ENCODE measurements at regions not wholly inside any gene's neighbourhood (a gene's known extent, or its start where the extent isn't known, plus 50 kb on each side); places are given as distances from the start of the nearest gene placed in this dataset.

DNA sequence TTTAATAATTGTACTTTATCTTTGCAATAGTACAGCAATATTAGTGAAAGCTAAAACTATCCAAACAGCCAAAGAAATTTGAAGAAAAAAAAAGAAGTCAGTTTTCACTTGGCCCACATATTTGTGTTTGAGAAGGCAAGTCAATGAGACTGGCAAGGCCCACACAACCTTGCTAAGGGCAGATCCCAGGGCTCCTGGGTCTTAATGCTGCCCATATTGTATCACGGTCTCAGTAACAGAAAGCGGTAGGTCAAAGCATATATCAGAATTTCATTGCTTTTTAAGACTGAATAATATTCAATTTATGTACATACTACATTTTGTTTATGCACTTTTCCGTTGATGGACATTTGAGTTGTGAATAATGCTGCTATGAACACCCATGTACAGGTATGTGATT, 262.0 kb upstream of the TOPAZ1 start:
- ChIA-PET CTCF (no interaction called here), POLR2A (no interaction called here)
- Mint-ChIP-seq H3K4me1 (no peaks in the 10 kb centered on the region), H3K27me3 (peaks cover 30% of the 10 kb centered on the region), H3K9me3 (ENCODE audit: insufficient read depth) (peaks cover 7% of the 10 kb centered on the region), H3K4me3 (no peak overlapping the region), H3K27ac (no peak overlapping the region)
- Histone ChIP-seq H3K36me3 (replicated peaks in 1 of 2; ENCODE audit: control extremely low read depth in 1 of 2, control insufficient read depth in 1 of 2, extremely low read depth in 1 of 2, insufficient read depth in 2 of 2, low read length in 1 of 2) (no peaks in the 10 kb centered on the region), H3K27ac (ENCODE audit: low read length in 2 of 2) (no peak overlapping the region), H3K9ac (ENCODE audit: low read length) (no peak overlapping the region), H2AFZ (ENCODE audit: insufficient read depth, low read depth, low read length, poor library complexity, severe bottlenecking) (no peak overlapping the region), H3K79me2 (ENCODE audit: control insufficient read depth, insufficient read depth, low read length) (no peaks in the 10 kb centered on the region), H3K9me3 (ENCODE audit: control extremely low read depth in 1 of 3, control insufficient read depth in 2 of 3, insufficient read depth in 1 of 3, low read length in 2 of 3) (peaks cover 3 to 7% (median 5%) of the 10 kb centered on the region in 3 donors), H3K4me2 (replicated peaks; ENCODE audit: low read depth, low read length, poor library complexity, severe bottlenecking) (no peak overlapping the region), H3K4me3 (ENCODE audit: control extremely low read depth in 1 of 5, extremely low read depth in 1 of 5, insufficient read depth in 1 of 5, low read depth in 2 of 5, low read length in 4 of 5) (no peak overlapping the region), H3K27me3 (replicated peaks in 1 of 4; ENCODE audit: control extremely low read depth in 1 of 4, control insufficient read depth in 3 of 4, insufficient read depth in 4 of 4, low read length in 3 of 4) (peaks cover 0 to 3% (median 0%) of the 10 kb centered on the region in 4 experiments), H4K20me1 (ENCODE audit: control insufficient read depth, insufficient read depth, low read length, poor library complexity, severe bottlenecking) (no peaks in the 10 kb centered on the region), H3K4me1 (ENCODE audit: control insufficient read depth in 2 of 2, insufficient read depth in 2 of 2, low read length in 2 of 2) (no peaks in the 10 kb centered on the region)
- no peak for DNase-seq
- WGBS (ENCODE audit: insufficient coverage) = no CpG with 5 or more reads among the region's 3 CpGs
- ATAC-seq (ENCODE audit: low read depth) = no peak
- TF ChIP-seq EZH2 (IDR thresholded peaks at IDR 0.05; ENCODE audit: borderline replicate concordance, insufficient read depth, low read depth, low read length, poor library complexity, severe bottlenecking) = no peak
- TF ChIP-seq, protein P1, sequence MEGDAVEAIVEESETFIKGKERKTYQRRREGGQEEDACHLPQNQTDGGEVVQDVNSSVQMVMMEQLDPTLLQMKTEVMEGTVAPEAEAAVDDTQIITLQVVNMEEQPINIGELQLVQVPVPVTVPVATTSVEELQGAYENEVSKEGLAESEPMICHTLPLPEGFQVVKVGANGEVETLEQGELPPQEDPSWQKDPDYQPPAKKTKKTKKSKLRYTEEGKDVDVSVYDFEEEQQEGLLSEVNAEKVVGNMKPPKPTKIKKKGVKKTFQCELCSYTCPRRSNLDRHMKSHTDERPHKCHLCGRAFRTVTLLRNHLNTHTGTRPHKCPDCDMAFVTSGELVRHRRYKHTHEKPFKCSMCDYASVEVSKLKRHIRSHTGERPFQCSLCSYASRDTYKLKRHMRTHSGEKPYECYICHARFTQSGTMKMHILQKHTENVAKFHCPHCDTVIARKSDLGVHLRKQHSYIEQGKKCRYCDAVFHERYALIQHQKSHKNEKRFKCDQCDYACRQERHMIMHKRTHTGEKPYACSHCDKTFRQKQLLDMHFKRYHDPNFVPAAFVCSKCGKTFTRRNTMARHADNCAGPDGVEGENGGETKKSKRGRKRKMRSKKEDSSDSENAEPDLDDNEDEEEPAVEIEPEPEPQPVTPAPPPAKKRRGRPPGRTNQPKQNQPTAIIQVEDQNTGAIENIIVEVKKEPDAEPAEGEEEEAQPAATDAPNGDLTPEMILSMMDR (IDR thresholded peaks at IDR 0.05) = no peak
- intact Hi-C loops (cut with micrococcal nuclease) = no loop called here

DNA sequence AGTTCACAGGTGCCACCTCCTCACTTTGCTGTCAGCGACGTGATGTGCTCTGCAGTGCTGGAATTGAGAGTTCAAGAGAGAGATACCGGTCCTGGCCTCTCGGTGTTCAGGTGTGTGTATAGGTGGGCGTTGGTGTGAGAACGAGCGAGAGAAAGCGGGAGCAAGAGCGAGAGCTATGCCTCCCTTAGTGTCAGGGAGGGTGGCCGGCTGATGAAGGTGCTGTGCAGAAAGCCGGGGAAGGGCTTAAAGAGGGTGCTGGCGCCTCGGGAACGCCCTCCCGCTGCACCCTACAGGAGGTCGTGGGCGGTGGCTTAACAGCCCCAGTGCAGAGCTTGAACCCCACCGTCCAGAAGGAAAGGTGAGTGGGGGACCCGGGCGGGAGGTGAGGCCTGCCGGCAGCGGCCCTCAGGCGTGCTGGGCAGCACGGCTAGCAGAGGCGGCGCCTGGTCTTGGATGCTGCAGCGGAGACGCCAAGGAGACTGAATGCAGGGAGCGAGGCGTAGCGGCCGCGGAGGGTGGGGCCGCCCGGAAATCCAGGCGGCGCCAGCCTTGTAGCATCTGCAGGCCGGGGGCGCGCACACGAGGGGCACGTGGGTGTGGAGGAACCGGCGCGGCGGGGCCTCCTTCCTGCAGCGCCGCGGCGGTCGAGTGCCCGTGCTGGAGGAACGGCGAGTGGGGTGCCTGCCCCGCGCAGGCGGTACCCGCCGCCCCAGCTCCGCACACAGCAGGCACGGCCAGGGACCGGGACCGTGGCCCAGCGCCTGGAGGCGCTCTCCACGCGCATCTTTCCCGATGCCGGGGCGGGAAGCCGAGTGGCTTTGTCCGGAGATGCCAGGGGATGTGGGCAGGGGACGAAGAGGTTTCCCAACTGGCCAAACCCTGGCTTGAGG, 246.8 kb upstream of the TOPAZ1 start:
- H3K9me3 Mint-ChIP-seq (ENCODE audit: insufficient read depth) = peaks cover 5% of the 10 kb centered on the region

More for the DNA sequence above, 246.8 kb upstream of the TOPAZ1 start:
- Mint-ChIP-seq H3K4me3 (peak overlapping the region; percentile 95), H3K4me1 (peaks cover 47% of the 10 kb centered on the region), H3K27me3 (peaks cover 75% of the 10 kb centered on the region), H3K27ac (peak overlapping the region; percentile 4)
- Histone ChIP-seq H3K36me3 (replicated peaks in 1 of 2; ENCODE audit: control extremely low read depth in 1 of 2, control insufficient read depth in 1 of 2, extremely low read depth in 1 of 2, insufficient read depth in 2 of 2, low read length in 1 of 2) (no peaks in the 10 kb centered on the region), H2AFZ (ENCODE audit: insufficient read depth, low read depth, low read length, poor library complexity, severe bottlenecking) (peak overlapping the region; percentile 77), H3K27ac (ENCODE audit: low read length in 2 of 2) (no peak overlapping the region), H3K4me2 (replicated peaks; ENCODE audit: low read depth, low read length, poor library complexity, severe bottlenecking) (peak overlapping the region; percentile 96), H4K20me1 (ENCODE audit: control insufficient read depth, insufficient read depth, low read length, poor library complexity, severe bottlenecking) (no peaks in the 10 kb centered on the region), H3K79me2 (ENCODE audit: control insufficient read depth, insufficient read depth, low read length) (no peaks in the 10 kb centered on the region), H3K27me3 (replicated peaks in 1 of 4; ENCODE audit: control extremely low read depth in 1 of 4, control insufficient read depth in 3 of 4, insufficient read depth in 4 of 4, low read length in 3 of 4) (peaks cover 0 to 68% (median 48%) of the 10 kb centered on the region in 4 experiments), H3K4me3 (ENCODE audit: control extremely low read depth in 1 of 5, extremely low read depth in 1 of 5, insufficient read depth in 1 of 5, low read depth in 2 of 5, low read length in 4 of 5) (peak overlapping the region in 4 of 5 experiments; percentile 38 to 74 (median 56)), H3K9me3 (ENCODE audit: control extremely low read depth in 1 of 3, control insufficient read depth in 2 of 3, insufficient read depth in 1 of 3, low read length in 2 of 3) (peaks cover 0 to 48% (median 2%) of the 10 kb centered on the region in 3 donors), H3K4me1 (ENCODE audit: control insufficient read depth in 2 of 2, insufficient read depth in 2 of 2, low read length in 2 of 2) (peaks cover 50 to 55% of the 10 kb centered on the region in 2 donors), H3K9ac (ENCODE audit: low read length) (peak overlapping the region; percentile 73)
- ATAC-seq (ENCODE audit: low read depth) (peak; percentile 42), DNase-seq (peak; percentile 73)
- TF ChIP-seq, protein P1 (IDR thresholded peaks at IDR 0.05) = no peak
- TF ChIP-seq EZH2 (IDR thresholded peaks at IDR 0.05; ENCODE audit: borderline replicate concordance, insufficient read depth, low read depth, low read length, poor library complexity, severe bottlenecking) = no peak
- 1% methylated on average over 73 of the region's 73 CpGs for WGBS (ENCODE audit: insufficient coverage)
- POLR2A ChIA-PET = no interaction called here
- intact Hi-C loops (cut with micrococcal nuclease) = loop anchor here (1.0 to 5.0 kb wide), 2 partner anchors 203 to 373 kb away; partner anchors contain the start of gene ANO10
- CTCF ChIA-PET = interaction anchor here (1.0 to 2.5 kb wide), 5 partner anchors 82 to 204 kb away, joined by 3 to 7 read pairs (median 4); no protein-coding TSS in a partner anchor
